HG02623 (cell line): ENCODE measurements at regions not wholly inside any gene's neighbourhood (a gene's known extent, or its start where the extent isn't known, plus 50 kb on each side); places are given as distances from the start of the nearest gene placed in this dataset.
"Not testable (repeated sequence)": the region's sequence is repeated elsewhere in the genome, so short reads cannot be mapped to it uniquely, and the experiment has no call there.

ENCODE experiments used
- ATAC-seq: cut with Tn5 transposase; IDR thresholded peaks from one replicate; pipeline ENCODE4 v1.9.1; 2021; ENCODE audit warnings: moderate library complexity; ENCODE audit not compliant: unreplicated experiment

- no peak for ATAC-seq
These were observed 105.4 kb upstream of the SLC7A11 start for GRCh38 chr4:138347561-138347960.

GRCh38 chr4:138344851-138345250 lies 102.7 kb upstream of the SLC7A11 start:
- ATAC-seq = no peak

- no peak for ATAC-seq
These were observed 101.9 kb upstream of the SLC7A11 start for GRCh38 chr4:138344054-138344453.

GRCh38 chr4:138341739-138342415 lies 99.7 kb upstream of the SLC7A11 start:
- peak; percentile 80 for ATAC-seq

- ATAC-seq = no peak
These were observed 96.7 kb upstream of the SLC7A11 start for GRCh38 chr4:138338840-138339239.

GRCh38 chr4:138338222-138338621 lies 96.1 kb upstream of the SLC7A11 start:
- ATAC-seq = not testable (repeated sequence)

- no peak for ATAC-seq
These were observed 92.3 kb upstream of the SLC7A11 start for GRCh38 chr4:138334346-138335016.

- ATAC-seq = not testable (repeated sequence)
These were observed 90.3 kb upstream of the SLC7A11 start for GRCh38 chr4:138332415-138332814.

- no peak for ATAC-seq
These were observed 88.4 kb upstream of the SLC7A11 start for GRCh38 chr4:138330531-138330930.

GRCh38 chr4:138329506-138330070 lies 87.4 kb upstream of the SLC7A11 start:
- no peak for ATAC-seq

- ATAC-seq = no peak
These were observed 85.2 kb upstream of the SLC7A11 start for GRCh38 chr4:138327338-138327737.

- ATAC-seq = no peak
These were observed 78.7 kb upstream of the SLC7A11 start for GRCh38 chr4:138320831-138321230.

- no peak for ATAC-seq
These were observed 77.9 kb upstream of the SLC7A11 start for GRCh38 chr4:138320030-138320429.

- ATAC-seq = no peak
These were observed 75.1 kb upstream of the SLC7A11 start for GRCh38 chr4:138317175-138317748.

- ATAC-seq = no peak
These were observed 70.4 kb upstream of the SLC7A11 start for GRCh38 chr4:138312536-138312911.

GRCh38 chr4:138311771-138312535 lies 69.8 kb upstream of the SLC7A11 start:
- no peak for ATAC-seq

GRCh38 chr4:138310991-138311390 lies 68.8 kb upstream of the SLC7A11 start:
- ATAC-seq = no peak

- ATAC-seq = no peak
These were observed 68.3 kb upstream of the SLC7A11 start for GRCh38 chr4:138310498-138310897.

GRCh38 chr4:138308356-138308755 lies 66.2 kb upstream of the SLC7A11 start:
- no peak for ATAC-seq

- ATAC-seq = no peak
These were observed 65.2 kb upstream of the SLC7A11 start for GRCh38 chr4:138307319-138307718.

- no peak for ATAC-seq
These were observed 62.9 kb upstream of the SLC7A11 start for GRCh38 chr4:138305050-138305449.
